Left kidney (tissue), 1 donor: ENCODE measurements at regions not wholly inside any gene's neighbourhood (a gene's known extent, or its start where the extent isn't known, plus 50 kb on each side); places are given as distances from the start of the nearest gene placed in this dataset.
"Not testable (repeated sequence)": the region's sequence is repeated elsewhere in the genome, so short reads cannot be mapped to it uniquely, and the experiment has no call there.

Experiments used
- DNase-seq: peaks from one replicate; pipeline ENCODE4 v3.0.0-alpha.2; 2013

DNA sequence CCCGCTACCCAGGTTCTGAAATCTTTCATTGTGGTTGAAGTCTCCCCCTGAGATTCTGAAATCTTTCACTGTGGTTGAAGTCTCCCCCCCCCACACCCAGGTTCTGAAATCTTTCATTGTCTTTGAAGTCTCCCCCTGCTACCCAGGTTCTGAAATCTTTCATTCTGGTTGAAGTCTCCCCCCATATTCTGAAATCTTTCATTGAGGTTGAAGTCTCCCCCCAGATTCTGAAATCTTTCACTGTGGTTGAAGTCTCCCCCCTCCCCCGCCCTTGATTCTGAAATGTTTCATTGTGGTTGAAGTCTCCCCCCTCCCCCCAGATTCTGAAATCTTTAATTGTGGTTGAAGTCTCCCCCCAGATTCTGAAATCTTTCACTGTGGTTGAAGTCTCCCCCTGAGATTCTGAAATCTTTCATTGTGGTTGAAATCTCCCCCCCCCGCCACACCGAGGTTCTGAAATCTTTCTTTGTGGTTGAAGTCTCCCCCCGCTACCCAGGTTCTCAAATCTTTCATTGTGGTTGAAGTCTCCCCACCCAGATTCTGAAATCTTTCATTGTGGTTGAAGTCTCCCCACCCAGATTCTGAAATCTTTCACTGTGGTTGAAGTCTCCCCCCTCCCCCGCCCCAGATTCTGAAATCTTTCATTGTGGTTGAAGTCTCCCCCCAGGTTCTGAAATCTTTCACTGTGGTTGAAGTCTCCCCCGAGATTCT is 915.2 kb downstream of the BRD1 start:
- not testable (repeated sequence) for DNase-seq

DNA sequence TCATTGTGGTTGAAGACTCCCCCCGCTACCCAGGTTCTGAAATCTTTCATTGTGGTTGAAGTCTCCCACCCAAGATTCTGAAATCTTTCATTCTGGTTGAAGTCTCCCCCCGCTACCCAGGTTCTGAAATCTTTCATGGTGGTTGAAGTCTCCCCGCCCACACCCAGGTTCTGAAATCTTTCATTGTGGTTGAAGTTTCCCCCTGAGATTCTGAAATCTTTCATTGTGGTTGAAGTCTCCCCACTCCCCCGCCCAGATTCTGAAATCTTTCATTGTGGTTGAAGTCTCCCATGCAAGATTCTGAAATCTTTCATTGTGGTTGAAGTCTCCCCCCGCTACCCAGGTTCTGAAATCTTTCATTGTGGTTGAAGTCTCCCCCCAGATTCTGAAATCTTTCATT is 916.0 kb downstream of the BRD1 start:
- not testable (repeated sequence) for DNase-seq

DNA sequence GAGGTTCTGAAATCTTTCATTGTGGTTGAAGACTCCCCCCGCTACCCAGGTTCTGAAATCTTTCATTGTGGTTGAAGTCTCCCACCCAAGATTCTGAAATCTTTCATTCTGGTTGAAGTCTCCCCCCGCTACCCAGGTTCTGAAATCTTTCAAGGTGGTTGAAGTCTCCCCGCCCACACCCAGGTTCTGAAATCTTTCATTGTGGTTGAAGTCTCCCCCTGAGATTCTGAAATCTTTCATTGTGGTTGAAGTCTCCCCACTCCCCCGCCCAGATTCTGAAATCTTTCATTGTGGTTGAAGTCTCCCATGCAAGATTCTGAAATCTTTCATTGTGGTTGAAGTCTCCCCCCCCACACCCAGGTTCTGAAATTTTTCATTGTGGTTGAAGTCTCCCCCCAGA is 916.6 kb downstream of the BRD1 start:
- not testable (repeated sequence) for DNase-seq

DNA sequence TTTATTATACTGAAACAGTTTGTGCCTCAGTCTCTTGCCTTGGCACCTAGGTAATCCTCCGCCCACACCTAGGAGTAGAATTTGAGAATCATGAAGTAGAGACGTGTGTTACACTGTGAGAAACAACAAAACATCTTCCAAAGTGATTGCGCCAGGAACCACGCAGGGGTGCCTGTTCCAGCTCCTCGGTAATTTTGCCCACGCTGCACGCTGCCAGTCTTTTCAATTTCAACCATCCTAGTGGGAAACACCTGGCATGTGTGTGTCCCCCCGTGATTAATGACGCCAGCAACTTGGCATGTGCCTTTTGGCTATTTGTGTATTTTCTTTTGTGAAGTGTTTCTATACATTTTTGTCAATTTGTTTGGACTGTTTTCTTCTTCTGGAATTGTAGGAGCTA is 919.1 kb downstream of the BRD1 start:
- no peak for DNase-seq

DNA sequence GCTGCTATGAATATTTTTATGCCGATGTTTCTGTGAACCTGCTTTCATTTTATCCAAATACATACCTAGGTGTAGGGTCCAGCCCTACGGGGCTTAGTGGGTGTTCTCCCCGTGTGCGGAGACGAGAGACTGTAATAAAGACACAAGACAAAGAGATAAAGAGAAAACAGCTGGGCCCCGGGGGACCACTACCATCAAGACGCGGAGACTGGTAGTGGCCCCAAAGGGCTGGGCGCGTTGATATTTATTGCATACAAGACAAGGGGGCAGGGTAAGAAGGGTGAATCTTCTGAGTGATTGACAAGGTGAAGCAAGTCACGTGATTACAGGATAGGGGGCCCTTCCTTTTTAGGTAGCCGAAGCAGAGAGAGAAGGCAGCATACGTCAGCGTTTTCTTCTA is 920.1 kb downstream of the BRD1 start:
- no peak for DNase-seq

DNA sequence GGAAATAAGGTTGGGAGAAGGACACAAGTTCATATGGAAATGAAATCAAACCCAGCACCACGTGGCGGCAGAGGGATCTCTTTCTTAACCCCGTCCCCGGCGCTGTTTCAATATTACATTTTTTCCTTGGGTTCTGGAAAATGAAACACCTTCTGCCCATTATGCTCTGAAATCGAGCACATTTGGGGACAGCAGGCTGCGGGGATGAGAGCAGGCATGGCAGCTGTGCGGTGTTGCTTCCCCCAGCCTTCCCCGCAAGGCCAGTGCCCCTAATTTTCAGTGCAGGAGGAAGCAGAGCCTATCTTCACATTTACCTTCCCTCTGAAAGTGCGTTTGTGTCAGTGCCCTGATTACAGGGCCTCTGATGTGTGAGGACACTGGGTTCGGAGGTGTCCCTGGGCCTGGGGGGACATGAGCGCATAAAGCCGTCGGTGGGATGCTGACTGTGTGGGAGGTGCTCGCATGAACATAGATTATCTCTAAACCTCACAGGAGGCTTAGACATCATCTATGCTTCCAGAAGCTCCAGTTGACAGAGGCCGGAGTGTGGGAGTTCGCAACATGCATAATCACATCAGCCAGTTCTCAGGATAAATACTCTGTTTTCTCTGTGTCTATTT is 921.3 kb downstream of the BRD1 start:
- DNase-seq: no peak

DNA sequence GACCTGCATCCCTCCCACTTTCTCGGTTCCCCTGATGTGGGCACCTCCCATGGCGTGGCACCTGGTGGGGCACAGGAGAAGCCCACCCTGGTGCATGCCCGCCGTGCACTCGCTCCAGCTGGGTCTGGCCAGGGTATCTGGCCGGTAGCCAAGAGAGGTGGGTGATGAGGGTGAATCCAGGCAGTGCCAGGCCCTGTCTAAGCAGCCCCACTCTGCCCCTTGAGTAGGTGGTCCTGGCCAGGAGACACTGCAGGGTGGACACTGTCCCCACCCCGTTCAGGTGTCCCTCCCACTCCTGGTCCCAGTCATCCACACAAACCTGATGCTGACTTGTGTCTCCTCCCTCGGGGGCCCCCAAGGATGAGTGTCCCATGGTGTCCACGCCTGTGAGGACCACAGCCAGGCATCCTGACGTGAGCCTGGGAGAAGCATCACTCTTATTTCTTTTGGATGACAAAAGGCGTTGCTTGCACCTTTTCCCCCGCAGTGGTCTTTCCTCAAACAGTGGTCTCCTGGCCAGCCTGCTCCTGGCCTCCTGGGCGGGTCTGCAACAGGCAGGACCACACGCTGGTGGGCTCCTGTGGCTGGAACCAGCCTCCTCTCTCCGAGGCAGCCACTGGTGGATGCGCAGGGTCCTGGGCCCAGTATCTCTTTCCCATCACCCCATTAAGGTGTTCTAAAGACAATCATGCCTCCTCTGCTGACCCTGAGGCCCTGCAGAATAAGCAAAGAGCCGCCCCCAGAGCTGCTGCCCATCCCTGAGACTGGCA is 922.3 kb downstream of the BRD1 start:
- DNase-seq: no peak

DNA sequence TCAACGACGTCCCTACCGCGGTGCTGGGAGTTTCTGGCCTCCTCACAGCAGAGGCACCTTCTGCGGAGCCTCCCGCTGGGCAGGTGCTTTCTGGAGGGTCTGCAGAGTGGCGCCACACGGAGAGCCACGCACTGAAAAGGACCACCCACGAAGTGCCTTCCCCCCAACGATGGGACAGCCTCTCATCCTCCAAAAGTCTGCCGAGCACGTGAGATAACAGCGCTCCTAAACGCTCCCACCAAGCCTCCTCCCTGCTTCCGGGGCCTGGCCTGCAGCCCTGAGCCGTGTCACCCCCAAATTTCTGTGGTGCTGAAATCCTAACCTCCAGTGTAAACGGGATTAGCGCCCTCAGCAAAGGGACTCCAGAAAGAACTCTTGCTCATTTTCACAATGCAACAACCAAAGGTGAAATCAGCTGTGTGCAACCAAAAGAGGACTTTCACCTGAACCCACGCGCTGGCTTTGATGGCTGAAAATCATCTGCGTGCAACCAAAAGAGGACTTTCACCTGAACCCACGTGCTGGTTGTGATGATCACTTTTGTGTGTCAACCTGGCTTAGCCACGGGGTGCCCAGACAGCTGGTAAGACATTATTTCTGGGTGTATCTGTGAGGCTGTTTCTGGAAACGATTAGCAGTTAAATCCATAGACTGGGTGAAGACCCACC is 924.6 kb downstream of the BRD1 start:
- no peak for DNase-seq

DNA sequence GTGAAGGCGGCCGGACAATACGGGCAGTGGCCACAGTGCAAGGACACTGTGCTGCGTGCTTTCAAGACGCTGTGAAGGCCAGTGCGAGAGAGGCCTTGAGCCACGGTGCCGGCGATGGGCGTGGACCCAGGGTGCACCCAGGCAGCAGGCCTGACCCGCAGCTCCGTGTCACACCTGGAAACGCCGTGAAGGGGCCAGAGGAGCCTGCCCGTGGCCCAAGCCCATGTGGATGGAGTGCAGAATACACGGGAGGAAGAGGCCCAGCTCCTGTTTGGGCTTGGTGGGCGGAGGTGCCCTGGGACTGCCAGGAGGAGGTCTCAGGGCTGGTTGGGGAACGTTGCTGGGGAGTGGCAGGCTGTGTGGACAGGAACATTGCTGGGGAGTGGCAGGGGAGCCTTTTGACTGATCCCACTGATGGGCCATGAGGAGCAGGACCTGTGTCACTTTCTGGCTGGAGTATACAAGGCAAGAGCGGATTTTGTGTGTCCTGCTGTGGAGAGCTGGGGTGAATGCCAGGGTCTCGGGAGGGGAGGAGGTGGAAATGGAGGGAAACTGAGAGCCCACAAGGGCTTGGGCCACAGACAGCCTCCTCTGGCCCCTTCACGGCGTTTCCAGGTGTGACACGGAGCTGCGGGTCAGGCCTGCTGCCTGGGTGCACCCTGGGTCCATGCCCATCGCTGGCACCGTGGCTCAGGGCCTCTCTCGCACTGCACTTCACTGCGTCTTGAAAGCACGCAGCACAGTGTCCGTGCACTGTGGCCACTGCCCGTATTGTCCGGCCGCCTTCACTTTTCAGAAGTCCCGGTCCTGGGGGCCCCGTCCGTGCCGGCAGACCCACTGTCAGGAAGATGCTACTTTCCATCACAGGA is 925.4 kb downstream of the BRD1 start:
- no peak for DNase-seq

DNA sequence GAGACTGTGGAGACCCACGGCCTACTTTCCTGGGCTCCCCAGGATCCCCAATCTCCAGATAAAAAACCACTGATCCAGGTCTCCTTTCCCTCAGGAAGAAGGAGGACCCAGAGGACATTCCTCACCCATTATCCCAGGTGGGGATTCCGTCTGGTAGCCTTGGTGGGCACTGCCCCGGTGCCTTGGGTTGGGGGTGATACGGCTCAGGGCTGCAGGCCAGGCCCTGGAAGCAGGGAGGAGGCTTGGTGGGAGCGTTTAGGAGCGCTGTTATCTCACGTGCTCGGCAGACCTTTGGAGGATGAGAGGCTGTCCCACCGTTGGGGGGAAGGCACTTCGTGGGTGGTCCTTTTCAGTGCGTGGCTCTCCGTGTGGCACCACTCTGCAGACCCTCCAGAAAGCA is 926.3 kb downstream of the BRD1 start:
- DNase-seq: no peak

DNA sequence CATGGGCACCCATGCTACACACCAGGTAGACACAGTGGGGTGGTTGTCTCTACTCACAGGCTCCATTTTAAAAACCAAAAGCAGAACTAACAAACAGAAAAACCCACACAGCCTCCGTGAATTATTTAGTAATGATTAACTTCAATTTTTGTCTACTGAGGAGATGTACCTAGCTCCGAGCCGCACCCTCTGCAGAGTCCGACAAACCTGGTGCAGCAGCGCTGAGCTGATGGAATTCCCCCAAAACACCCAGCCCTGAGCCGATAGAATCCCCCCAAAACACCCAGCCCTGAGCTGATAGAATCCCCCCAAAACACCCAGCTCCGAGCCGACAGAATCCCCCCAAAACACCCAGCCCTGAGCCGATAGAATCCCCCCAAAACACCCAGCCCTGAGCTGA is 927.0 kb downstream of the BRD1 start:
- DNase-seq: no peak

DNA sequence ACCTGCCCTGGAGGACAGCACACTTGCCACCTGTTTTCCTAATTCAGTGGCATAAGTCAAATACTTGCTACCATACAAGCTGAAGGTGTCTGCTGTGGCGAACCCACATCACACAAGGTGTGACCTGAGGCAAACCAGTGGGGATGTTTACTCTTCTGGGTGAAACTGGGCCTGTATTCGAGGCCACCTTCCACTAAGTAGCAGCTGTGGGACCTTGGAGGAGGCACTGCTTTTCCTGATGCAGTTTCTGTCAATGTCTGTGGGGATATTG is 927.4 kb downstream of the BRD1 start:
- no peak for DNase-seq

DNA sequence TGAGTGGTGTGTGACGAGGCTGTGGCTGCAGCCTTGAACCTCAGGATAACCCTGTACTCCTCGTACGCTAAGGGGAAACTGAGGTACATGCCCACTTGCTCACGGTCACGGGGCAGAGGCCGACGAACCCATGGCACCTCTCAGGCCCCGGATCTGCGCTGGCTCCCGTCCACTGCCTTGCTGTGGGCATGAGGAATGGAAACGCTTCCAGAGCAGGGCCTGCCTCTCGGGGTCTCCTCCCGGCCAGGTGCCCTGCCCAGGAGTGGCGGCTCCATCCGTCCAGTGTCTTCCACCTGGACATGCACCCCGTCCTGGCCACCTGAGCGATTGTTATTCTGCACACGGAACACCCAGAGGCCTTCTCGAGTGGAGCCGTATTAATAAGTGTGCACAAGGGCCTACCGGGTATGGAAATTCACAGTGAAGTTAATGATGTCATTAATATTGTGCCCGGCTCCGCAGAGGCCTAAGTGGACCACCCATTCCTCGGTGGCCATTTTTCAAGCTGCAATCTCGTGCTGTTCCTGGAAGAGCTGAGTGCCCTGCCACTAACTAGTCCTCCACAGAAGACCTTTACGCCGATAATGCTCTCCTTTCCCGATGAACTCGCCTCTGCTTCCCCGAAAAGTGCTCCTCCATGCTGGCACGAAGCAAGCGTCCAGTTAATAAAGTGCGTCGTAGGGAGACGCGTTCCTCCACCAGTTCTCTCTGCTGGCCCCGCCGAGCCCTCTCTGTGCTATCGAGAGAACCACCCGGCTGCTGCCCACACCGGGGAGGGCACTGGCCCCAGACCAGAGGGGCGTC is 927.9 kb downstream of the BRD1 start:
- DNase-seq: no peak

DNA sequence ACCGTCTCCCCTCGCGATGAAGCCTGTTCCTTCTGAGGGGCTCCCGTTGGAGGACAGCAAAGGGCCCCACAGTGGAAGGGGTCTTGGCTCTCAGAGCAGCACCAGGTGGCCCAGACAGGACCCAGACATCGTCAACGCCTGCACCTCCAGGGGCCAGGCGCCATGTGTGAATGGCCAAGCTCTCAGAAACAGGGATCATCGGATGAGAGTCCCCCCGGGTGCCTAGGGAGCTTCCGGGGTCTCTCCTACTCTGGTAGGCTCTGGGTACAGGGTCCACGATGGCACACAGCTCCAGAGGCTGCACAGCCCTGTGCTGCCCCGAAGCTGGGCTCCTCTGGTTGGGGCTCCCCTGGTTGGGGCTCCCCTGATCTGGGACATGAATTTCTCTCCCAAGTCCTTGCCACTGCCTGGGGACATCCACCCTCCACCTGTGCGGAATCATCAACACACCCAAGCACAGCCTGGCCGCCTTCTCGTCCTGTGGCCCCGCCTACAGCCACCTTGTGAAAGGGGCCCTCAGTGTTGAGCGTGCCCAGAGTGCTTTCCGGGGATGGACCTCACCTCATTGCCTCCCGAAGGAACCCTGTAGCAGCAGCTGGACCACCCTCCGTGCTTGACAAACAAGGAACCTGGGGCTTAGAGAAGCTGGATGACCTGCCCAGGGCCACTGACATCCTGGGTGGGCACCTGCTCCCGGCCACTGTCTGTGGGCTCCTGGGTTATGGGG is 929.0 kb downstream of the BRD1 start:
- no peak for DNase-seq

DNA sequence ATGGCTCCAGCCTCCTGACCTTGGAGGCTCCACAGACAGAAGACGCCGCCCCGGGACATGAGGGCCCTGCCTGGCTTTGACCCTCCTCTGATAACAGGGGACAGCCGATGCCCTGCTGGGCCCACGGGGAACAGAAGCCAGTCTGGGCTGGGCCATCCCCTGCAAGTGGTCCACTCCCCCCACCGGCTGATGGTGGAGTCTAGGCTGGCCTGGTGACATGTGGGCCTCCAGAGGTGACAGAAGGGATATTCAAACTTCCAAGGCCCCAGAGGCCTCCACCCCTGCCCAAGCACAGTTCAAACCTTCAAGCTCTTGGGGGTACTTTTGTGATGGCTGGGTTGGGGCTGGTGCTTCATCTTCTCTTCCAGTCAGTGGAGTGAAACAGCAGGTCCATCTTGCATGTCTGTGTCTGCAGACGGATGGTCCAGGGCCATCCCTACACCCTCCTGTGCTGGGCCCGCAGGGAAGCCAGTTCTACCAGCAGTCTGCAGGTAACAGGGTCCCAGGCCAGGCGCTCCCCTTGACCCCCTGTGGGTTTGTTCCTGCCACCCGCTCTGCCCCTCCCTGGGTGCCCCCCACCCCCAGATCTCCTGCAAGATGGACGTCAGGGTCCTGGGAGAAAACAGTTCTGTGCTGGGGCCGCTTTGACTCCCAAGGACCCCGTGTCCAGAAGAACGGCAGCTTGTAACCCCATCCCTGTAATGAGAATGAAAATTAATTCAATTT is 929.9 kb downstream of the BRD1 start:
- DNase-seq: no peak

DNA sequence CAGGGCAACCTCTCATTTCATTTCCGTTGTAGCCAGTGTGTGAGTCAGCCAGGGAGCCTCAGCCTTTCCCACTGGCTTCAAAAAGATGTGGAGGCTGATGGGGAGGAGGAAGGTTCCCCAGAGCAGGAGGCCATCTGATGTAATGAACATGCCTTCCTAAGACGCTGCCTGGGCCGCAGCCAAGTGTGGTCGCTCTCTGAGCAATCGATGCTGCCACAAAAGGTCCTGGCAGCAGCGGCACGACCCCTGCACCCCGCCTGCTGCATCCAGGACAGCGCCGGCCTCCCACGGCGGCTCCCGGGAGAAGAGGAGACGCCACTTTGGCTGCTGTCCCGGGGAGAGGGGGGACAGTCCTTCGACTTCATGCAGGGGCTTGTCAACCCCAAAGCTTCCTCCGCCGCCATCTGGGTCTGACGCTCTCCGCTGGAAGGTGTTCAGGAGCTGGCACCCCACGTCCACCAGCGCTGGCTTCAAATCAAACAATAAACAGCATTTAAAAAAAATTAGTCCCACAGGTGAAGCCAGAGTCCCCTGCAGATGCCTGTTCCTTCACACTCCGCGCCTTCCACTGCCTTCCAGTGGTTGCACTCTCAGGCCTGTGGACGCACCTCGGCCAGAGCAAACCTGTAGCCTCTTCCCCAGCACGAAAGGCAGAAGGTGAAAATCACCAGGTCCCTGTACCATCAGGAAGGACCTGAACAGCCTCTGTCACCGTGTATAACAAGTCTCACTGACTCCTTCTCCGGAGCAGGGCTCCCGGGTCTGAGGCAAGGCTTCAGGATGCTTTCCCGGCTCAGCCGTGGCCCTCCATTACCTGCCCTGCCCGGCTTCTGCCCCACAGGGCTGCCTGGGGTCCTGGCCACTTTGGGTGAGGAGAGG is 930.7 kb downstream of the BRD1 start:
- DNase-seq: no peak

DNA sequence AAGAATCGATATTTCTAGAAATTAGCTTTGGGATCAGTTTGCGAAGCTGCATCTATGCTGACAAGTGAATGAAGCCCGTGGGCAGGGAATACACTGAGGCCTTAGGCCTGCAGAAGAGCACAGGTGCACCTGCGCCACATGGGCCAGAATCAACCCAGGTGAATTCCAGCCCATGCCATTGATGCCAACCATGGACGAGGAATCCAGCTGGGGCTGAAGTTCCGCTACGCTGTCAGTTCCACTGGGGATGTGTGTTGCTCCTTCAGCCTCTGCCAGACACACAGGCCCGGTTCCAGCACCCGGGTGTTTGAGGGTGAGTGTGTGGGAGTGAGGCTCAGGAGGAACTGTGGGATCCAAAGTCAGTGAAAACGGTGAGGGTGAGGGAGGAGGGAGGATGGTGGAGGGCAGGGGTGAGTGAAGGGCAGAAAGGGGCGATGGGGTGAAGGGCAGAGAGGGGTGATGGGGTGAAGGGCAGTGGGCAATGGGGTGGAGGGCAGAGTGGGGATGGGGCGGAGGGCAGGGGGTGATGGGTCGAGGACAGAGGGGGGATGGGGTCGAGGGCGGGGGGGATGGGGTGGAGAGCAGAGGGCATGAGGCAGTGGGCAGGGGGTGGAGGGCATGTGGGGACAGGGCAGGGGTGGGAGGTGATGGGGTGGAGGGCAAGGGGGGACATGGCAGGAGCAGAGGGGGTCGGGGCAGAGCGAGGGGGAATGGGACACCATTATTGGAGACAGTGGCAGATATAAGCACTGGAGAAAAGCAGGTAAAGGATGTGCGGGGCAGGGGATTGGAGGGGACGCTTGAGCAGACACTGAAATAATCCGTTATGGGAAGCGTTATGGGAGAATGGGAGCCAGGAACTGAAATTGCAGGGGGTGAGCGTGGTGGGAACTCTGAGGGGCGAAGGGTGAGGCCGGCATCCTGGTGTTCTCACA is 931.6 kb downstream of the BRD1 start:
- no peak for DNase-seq

DNA sequence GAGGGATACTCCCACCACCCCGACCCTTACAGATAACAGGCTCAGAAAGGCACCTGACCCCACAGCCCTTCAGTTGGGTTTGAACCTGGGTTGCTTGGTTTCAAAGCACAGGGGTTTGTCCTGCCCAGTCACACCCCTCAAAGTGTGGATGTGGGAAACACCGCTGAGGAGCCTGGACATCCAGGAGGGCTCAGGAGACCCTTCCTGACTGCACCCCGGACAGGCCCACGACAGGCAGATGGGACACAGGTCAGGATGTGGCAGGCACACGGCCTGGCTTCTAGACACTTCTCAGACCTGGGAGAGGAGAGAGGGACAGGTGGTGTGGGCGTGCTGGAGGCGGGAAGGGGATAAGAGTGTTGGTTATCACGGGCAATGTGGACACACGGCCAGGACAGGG is 932.3 kb downstream of the BRD1 start:
- no peak for DNase-seq
